PC-9 (cell line): ENCODE measurements at regions not wholly inside any gene's neighbourhood (a gene's known extent, or its start where the extent isn't known, plus 50 kb on each side); places are given as distances from the start of the nearest gene placed in this dataset.

Experiments used
- CTCF ChIP-seq: fragments of 200-600 bp; sonication (generic); conservative IDR thresholded peaks from 2 replicates; pipeline ENCODE4 v1.6.1; 2017; ENCODE audit warnings: mixed run types, antibody characterized with exemption, mild to moderate bottlenecking, moderate library complexity
- EZH2 ChIP-seq: fragments of 200-600 bp; sonication (generic); IDR thresholded peaks from 2 replicates; pipeline ENCODE4 v1.8.0; 2017; ENCODE audit warnings: antibody characterized with exemption, low read depth

GRCh38 chr18:29547626-29548025 is 1370.7 kb upstream of the CDH2 start:
- TF ChIP-seq CTCF (no peak), EZH2 (no peak)
